Gastroesophageal sphincter (tissue), 4 donors: ENCODE measurements at regions not wholly inside any gene's neighbourhood (a gene's known extent, or its start where the extent isn't known, plus 50 kb on each side); places are given as distances from the start of the nearest gene placed in this dataset.

Source experiments
- ATAC-seq: fragments of 150-250 bp; one replicate; pipeline ENCODE4 v1.9.1; 2016; ENCODE audit warnings: mild to moderate bottlenecking, moderate library complexity
- H3K27ac ChIP-seq, 4 donors: fragments of 200-600 bp; sonication (generic) in 3 of 4; 1 replicate in 3 of 4; 2 replicates in 1 of 4; pipeline ENCODE4 v1.5.1; 2016 to 2019
- H3K27me3 ChIP-seq: fragments of 200-600 bp; sonication (generic); one replicate; pipeline ENCODE4 v1.5.1; 2019
- H3K36me3 ChIP-seq, 2 donors: fragments of 200-600 bp; sonication (generic); one replicate each; pipeline ENCODE4 v1.5.1; 2019; ENCODE audit warnings: control low read depth in 1 of 2
- H3K4me1 ChIP-seq, 3 donors: fragments of 200-600 bp; sonication (generic); 1 replicate in 2 of 3; 2 replicates in 1 of 3; pipeline ENCODE4 v1.5.1; 2016 to 2019; ENCODE audit warnings: control low read depth in 2 of 3
- H3K4me3 ChIP-seq, 2 donors: fragments of 200-600 bp; sonication (generic); one replicate each; pipeline ENCODE4 v1.5.1; 2019; ENCODE audit warnings: mild to moderate bottlenecking in 1 of 2, moderate library complexity in 1 of 2
- H3K9me3 ChIP-seq, 3 donors: fragments of 200-600 bp; sonication (generic); one replicate each; pipeline ENCODE4 v1.5.1; 2017 to 2019; ENCODE audit warnings: control low read depth in 2 of 3
- EP300 ChIP-seq: sonication (generic); formaldehyde crosslinking; IDR thresholded peaks from one replicate; pipeline ENCODE4 v1.6.1; 2017; ENCODE audit warnings: antibody characterized with exemption, mild to moderate bottlenecking
- POLR2A ChIP-seq, 2 donors: fragments of 450-650 bp; IDR thresholded peaks; one replicate each; pipeline ENCODE4 v1.6.1; 2017; ENCODE audit warnings: antibody characterized with exemption in 2 of 2, mild to moderate bottlenecking in 2 of 2, moderate library complexity in 1 of 2
- POLR2AphosphoS5 ChIP-seq: sonication (generic); formaldehyde crosslinking; IDR thresholded peaks from one replicate; pipeline ENCODE4 v1.6.1; 2017; ENCODE audit warnings: antibody characterized with exemption
- WGBS, 2 donors: methylation state at CpG; one replicate each; pipeline ENCODE4 v1.1.5; 2018; ENCODE audit warnings: low coverage in 1 of 2; 5-methylcytosine and 5-hydroxymethylcytosine counted together
- TF ChIP-seq, protein P1 (sequence below), 4 experiments: fragments of 200-600 bp in 2 of 4; fragments of 450-650 bp in 2 of 4; sonication (generic) in 1 of 4; IDR thresholded peaks; one replicate each; pipeline ENCODE4 v1.5.1; 2017 to 2019; ENCODE audit warnings: antibody characterized with exemption in 4 of 4, mild to moderate bottlenecking in 2 of 4, moderate library complexity in 2 of 4

- Histone ChIP-seq H3K4me1 (no peaks in the 10 kb centered on the region), H3K9me3 (no peaks in the 10 kb centered on the region), H3K27ac (no peak overlapping the region), H3K4me3 (no peak overlapping the region), H3K27me3 (no peaks in the 10 kb centered on the region), H3K36me3 (no peaks in the 10 kb centered on the region)
- no peak for ATAC-seq
- 63% methylated on average over 3 of the region's 3 CpGs; no CpG with 5 or more reads in 1 of the 2 donors for WGBS, 2 donors
- no peak for TF ChIP-seq POLR2A (IDR thresholded peaks at IDR 0.05)
- TF ChIP-seq, protein P1, sequence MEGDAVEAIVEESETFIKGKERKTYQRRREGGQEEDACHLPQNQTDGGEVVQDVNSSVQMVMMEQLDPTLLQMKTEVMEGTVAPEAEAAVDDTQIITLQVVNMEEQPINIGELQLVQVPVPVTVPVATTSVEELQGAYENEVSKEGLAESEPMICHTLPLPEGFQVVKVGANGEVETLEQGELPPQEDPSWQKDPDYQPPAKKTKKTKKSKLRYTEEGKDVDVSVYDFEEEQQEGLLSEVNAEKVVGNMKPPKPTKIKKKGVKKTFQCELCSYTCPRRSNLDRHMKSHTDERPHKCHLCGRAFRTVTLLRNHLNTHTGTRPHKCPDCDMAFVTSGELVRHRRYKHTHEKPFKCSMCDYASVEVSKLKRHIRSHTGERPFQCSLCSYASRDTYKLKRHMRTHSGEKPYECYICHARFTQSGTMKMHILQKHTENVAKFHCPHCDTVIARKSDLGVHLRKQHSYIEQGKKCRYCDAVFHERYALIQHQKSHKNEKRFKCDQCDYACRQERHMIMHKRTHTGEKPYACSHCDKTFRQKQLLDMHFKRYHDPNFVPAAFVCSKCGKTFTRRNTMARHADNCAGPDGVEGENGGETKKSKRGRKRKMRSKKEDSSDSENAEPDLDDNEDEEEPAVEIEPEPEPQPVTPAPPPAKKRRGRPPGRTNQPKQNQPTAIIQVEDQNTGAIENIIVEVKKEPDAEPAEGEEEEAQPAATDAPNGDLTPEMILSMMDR (IDR thresholded peaks at IDR 0.05): no peak
- TF ChIP-seq EP300: no peak
- TF ChIP-seq POLR2AphosphoS5: no peak
These were observed 516.8 kb downstream of the CFAP47 start for GRCh38 chrX:36436361-36436760.

DNA sequence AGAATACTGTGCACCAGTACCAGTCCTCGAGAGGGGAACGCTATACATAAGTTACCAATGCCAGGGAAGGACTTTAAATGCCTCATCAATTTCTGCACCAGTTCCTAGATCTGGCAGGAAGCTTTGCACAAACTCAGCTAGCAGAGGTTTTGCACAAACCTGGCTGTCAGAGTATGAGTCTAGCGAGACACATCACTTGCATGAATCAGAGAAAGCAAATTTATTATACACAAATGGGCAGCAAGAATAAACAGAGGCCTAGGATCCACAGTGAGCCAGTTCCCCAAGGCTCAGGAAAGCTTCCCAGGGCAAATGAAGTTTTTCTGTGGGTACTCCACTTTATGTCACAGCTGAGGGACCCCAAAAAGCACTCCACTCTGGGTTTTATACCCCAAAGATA lies 523.5 kb downstream of the CFAP47 start:
- Histone ChIP-seq H3K36me3 (no peaks in the 10 kb centered on the region), H3K27me3 (no peaks in the 10 kb centered on the region), H3K4me3 (no peak overlapping the region), H3K9me3 (no peaks in the 10 kb centered on the region), H3K4me1 (no peaks in the 10 kb centered on the region), H3K27ac (no peak overlapping the region)
- no peak for ATAC-seq
- no CpG with 5 or more reads among the region's 3 CpGs for WGBS, 2 donors
- no peak for TF ChIP-seq POLR2AphosphoS5
- TF ChIP-seq EP300: no peak
- TF ChIP-seq, protein P1 (IDR thresholded peaks at IDR 0.05): no peak
- no peak for TF ChIP-seq POLR2A (IDR thresholded peaks at IDR 0.05)

DNA sequence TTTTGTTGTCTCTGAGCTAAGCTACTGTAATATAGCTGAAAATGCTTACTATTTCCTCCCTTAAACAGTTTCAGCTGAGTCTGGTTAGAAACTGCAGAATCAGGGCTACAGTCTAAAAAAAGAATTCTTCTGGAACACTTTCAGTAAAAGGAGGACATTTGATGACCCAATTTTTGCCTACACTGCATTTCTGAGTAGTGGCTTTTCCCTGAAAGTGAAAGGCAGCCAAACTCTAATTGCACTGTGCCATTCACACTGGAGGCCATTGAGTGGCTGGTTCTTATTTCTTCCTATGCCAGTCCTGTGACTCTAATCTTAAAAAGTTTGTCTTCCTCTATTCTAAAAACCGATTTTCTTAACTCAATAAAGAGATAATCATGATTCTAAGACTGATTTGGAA lies 526.0 kb downstream of the CFAP47 start:
- H3K4me1 ChIP-seq: no peaks in the 10 kb centered on the region
- WGBS, 2 donors: 38 to 50% methylated on average over 1 of the region's 1 CpG
- ATAC-seq: no peak

GRCh38 chrX:36462142-36462541 lies 542.6 kb downstream of the CFAP47 start:
- H3K4me1 ChIP-seq: no peaks in the 10 kb centered on the region
- no peaks in the 10 kb centered on the region for H3K9me3 ChIP-seq
- TF ChIP-seq, protein P1 (IDR thresholded peaks at IDR 0.05): no peak
- TF ChIP-seq POLR2AphosphoS5: no peak
- TF ChIP-seq POLR2A (IDR thresholded peaks at IDR 0.05): no peak
- TF ChIP-seq EP300: no peak
- no peak overlapping the region for H3K27ac ChIP-seq
- no peaks in the 10 kb centered on the region for H3K27me3 ChIP-seq
- no peak for ATAC-seq
- H3K4me3 ChIP-seq: no peak overlapping the region
- H3K36me3 ChIP-seq: no peaks in the 10 kb centered on the region

More for the DNA sequence above, 526.0 kb downstream of the CFAP47 start:
- Histone ChIP-seq H3K36me3 (no peaks in the 10 kb centered on the region), H3K27ac (no peak overlapping the region), H3K9me3 (no peaks in the 10 kb centered on the region), H3K4me3 (no peak overlapping the region), H3K27me3 (no peaks in the 10 kb centered on the region)
- TF ChIP-seq EP300: no peak
- TF ChIP-seq POLR2AphosphoS5: no peak
- TF ChIP-seq POLR2A (IDR thresholded peaks at IDR 0.05): no peak
- TF ChIP-seq, protein P1 (IDR thresholded peaks at IDR 0.05): no peak

DNA sequence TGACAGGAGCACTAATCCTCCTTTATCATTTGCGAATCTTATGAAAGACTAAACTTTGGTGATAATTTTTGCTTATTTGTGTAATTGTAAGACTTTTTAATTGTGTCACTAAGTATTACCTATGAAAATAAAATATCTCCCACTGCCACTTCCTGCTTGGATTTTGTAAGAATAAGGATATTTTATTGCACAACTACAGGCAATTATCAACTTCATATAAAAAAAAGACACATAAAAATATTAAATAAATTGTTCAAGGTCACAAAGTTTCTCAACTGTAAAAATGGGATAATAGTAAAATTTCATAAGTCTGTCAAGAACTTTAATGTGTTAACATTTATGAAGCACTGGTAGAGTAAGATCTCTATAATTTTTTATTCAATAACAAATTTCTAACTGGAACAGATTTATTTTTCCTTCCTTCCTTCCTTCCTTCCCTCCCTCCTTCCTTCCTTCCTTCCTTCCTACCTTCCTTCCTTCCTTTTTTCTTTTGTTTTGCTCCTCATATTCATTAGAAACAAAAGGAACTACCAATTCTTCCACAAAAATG lies 527.6 kb upstream of the FAM47C start:
- H3K36me3 ChIP-seq: no peaks in the 10 kb centered on the region
- no peaks in the 10 kb centered on the region for H3K4me1 ChIP-seq
- WGBS, 2 donors: 67 to 82% methylated on average over 1 of the region's 1 CpG
- no peak overlapping the region for H3K4me3 ChIP-seq
- ATAC-seq: no peak
- TF ChIP-seq POLR2AphosphoS5: no peak
- TF ChIP-seq EP300: no peak
- no peak for TF ChIP-seq POLR2A (IDR thresholded peaks at IDR 0.05)
- TF ChIP-seq, protein P1 (IDR thresholded peaks at IDR 0.05): no peak
- no peaks in the 10 kb centered on the region for H3K9me3 ChIP-seq
- H3K27ac ChIP-seq: no peak overlapping the region
- no peaks in the 10 kb centered on the region for H3K27me3 ChIP-seq
